D721Med (cell line): ENCODE measurements at regions not wholly inside any gene's neighbourhood (a gene's known extent, or its start where the extent isn't known, plus 50 kb on each side); places are given as distances from the start of the nearest gene placed in this dataset.

Experiments used
- DNase-seq: peaks from one replicate; pipeline ENCODE4 v3.0.0; 2011; ENCODE audit warnings: low spot score; ENCODE audit not compliant: insufficient read length
- FAIRE-seq: peaks from 2 replicates; lab custom pipeline; 2011; peaks lifted over from hg19 to GRCh38; lab: Jason Lieb, UNC
- TF ChIP-seq, protein P1 (sequence below): IDR thresholded peaks from 2 replicates; pipeline ENCODE4 v1.5.1; 2012; ENCODE audit warnings: mild to moderate bottlenecking, control low read depth; ENCODE audit not compliant: insufficient read depth; ENCODE audit errors: missing control alignments

DNA sequence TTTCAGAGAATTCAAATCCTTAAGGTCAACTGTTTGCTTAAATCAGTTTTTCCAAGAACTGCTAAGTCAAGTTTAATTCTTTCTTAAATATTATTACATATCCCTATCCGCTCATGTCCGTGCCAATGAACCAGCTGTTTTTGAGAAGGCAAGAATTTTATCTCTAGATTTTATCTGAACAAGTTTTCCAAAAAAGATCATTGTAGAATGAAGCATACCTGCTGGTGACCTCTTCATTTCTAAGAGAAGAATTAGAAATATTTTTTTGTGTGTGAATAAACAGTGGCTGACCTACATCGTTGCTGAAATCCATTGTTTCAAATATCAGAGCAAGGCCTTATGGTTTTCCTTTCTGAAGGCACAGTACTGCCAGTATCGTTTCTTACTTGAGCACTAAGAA is 58.4 kb upstream of the RND3 start:
- FAIRE-seq (no peak), DNase-seq (no peak)
- TF ChIP-seq, protein P1, sequence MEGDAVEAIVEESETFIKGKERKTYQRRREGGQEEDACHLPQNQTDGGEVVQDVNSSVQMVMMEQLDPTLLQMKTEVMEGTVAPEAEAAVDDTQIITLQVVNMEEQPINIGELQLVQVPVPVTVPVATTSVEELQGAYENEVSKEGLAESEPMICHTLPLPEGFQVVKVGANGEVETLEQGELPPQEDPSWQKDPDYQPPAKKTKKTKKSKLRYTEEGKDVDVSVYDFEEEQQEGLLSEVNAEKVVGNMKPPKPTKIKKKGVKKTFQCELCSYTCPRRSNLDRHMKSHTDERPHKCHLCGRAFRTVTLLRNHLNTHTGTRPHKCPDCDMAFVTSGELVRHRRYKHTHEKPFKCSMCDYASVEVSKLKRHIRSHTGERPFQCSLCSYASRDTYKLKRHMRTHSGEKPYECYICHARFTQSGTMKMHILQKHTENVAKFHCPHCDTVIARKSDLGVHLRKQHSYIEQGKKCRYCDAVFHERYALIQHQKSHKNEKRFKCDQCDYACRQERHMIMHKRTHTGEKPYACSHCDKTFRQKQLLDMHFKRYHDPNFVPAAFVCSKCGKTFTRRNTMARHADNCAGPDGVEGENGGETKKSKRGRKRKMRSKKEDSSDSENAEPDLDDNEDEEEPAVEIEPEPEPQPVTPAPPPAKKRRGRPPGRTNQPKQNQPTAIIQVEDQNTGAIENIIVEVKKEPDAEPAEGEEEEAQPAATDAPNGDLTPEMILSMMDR = no peak

DNA sequence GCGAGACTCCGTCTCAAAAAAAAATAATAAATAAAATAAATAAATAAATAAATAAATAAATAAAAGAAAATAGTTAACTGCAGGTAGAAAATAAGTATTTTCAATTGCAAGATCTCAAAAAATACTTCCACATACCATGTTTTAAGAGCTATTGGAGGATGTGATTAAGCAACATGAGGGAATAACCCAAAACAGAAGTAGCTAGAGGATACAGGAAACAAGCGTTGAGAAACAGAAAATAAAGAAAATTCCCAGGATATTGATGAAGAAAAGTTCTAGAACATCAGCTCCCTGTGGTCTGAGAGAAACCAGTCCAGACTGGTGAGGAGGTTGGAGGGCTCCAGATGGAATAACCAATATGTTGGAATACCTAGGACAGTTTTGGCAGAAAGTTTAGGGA is 57.3 kb upstream of the RND3 start:
- TF ChIP-seq, protein P1 = no peak
- FAIRE-seq = no peak
- no peak for DNase-seq

DNA sequence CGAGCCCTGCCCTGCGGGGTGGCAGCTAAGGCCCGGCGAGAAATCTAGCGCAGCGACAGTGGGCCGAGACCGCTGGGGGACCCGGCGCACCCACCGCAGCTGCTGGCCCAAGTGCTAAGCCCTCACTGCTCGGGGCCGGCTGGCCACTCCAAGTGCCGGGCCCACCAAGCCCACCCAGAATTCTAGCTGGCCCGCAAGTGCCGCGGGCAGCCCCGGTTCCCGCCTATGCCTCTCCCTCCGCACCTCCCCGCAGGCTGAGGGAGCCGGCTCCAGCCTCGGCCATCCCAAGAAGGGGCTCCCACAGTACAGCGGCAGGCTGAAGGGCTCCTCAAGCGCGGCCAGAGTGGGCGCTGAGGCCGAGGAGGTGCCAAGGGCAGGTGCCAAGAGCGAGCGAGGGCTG is 55.2 kb upstream of the RND3 start:
- DNase-seq = no peak
- TF ChIP-seq, protein P1 = no peak
- no peak for FAIRE-seq

DNA sequence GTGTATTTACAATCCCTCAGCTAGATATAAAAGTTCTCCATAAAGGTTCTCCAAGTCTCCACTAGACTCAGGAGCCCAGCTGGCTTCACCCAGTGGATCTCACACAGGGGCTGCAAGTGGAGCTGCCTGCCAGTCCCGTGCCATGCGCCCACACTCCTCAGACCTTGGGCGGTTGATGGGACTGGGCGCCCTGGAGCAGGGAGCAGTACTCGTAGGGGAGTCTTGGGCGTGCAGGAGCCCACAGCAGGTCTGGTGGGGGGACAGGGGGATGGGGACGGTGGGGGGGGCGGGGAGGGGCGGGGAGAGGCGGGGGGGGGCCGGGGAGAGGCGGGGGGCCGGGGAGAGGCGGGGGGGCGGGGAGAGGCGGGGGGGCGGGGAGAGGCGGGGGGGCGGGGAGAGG is 54.7 kb upstream of the RND3 start:
- no peak for FAIRE-seq
- TF ChIP-seq, protein P1 = no peak

DNA sequence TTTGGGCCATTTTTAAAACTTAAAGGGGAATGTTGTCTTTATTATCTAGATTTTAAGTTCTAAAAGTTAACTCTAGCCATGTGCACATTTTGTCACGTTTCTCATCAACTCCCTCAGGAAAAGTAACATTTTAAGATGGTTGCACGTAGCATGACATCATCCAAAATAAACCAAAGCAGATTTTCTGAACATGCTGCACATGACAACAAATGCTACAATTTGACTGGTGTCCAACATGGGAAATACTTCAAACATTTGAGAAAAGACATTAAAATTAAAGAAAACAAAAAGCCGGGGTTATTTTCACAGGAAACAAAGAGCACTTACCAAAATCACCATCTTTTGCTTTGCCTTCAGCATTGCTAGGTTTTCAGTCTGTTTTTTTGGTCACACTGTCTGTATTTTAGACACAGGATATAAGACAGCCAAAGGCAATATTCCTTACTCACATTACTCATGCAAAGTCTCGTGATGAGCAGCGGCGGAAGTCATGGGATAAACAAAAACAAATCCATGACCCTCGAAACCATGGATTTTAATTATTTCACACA is 51.3 kb upstream of the RND3 start:
- no peak for FAIRE-seq
- TF ChIP-seq, protein P1 = no peak
- DNase-seq = no peak

More for the DNA sequence above, 54.7 kb upstream of the RND3 start:
- no peak for DNase-seq
